ENCODE measurements at regions not wholly inside any gene's neighbourhood (a gene's known extent, or its start where the extent isn't known, plus 50 kb on each side); places are given as distances from the start of the nearest gene placed in this dataset.

GRCh38 chr4:66628146-66628545, 917.2 kb downstream of the CENPC start:
- no peak for FAIRE-seq
- no peak for DNase-seq (ENCODE audit: low spot score)

- FAIRE-seq (no peak), DNase-seq (ENCODE audit: low spot score) (no peak)
Observed at GRCh38 chr4:66625480-66625879, 919.8 kb downstream of the CENPC start.

GRCh38 chr4:66613591-66613990, 931.7 kb downstream of the CENPC start:
- DNase-seq (ENCODE audit: low spot score) (no peak), FAIRE-seq (no peak)

- FAIRE-seq (no peak), DNase-seq (ENCODE audit: low spot score) (no peak)
Observed at GRCh38 chr4:66609014-66609413, 936.3 kb downstream of the CENPC start.

- FAIRE-seq (no peak), DNase-seq (ENCODE audit: low spot score) (no peak)
Observed at GRCh38 chr4:66606908-66607307, 936.6 kb upstream of the EPHA5 start.

DNA sequence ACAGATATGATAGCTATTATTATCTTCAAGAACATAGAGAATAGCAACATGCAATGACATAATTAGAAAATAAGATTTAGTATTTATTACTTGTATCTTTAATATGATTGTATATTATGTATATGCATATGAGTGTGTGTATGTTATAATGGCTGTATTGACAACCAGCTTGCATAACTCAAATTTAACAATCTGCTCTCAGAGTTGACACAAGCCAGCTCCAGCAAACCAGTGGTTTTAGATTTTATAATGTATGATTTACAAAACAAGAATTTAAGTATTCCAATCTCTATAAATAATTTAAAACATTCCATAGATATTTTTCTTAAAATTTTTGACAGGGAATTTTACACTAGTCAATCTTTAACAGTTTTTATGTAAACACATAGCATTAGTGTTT, 935.9 kb upstream of the EPHA5 start:
- FAIRE-seq (no peak), DNase-seq (ENCODE audit: low spot score) (no peak)

DNA sequence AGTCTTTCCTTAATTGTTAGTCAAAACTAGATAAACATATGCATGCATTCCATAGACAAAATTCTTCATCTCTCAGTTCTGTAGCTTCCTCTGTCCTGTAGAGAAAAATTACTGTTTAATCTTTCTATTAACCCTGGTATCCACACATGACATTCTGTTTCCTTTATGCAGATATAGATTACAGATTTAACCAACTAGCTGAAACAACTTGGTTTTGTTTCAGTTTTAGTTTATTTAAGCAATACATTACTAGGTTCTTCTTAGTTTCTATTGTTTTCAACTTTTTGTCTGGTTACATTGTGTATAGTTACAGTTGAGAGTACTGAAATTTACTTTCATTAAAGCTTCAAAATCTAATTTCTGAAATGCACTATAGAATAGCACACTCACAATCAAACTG, 933.9 kb upstream of the EPHA5 start:
- FAIRE-seq (no peak), DNase-seq (ENCODE audit: low spot score) (no peak)

GRCh38 chr4:66602622-66603021, 932.3 kb upstream of the EPHA5 start:
- FAIRE-seq (no peak), DNase-seq (ENCODE audit: low spot score) (no peak)

DNA sequence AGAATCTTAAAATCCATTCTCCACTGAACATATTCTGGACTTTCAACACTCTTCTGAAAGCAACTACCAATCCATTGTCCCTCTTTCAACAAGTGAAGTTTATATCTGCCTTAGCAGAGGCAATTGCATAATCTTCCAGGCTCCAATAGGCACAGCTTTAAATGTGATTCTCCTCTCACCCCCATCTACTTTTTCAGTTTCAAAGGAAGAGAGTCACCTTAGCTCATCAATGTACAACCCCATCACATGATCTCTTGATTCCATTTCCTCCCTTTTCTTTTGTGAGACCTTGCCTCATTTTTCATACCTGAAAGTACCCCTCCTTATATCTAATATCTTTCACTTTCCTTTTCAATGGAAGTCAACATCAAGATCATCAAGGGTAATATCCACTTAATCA, 921.7 kb upstream of the EPHA5 start:
- DNase-seq (ENCODE audit: low spot score) (no peak), FAIRE-seq (no peak)

GRCh38 chr4:66590488-66591215, 920.4 kb upstream of the EPHA5 start:
- DNase-seq (ENCODE audit: low spot score) (no peak), FAIRE-seq (no peak)

DNA sequence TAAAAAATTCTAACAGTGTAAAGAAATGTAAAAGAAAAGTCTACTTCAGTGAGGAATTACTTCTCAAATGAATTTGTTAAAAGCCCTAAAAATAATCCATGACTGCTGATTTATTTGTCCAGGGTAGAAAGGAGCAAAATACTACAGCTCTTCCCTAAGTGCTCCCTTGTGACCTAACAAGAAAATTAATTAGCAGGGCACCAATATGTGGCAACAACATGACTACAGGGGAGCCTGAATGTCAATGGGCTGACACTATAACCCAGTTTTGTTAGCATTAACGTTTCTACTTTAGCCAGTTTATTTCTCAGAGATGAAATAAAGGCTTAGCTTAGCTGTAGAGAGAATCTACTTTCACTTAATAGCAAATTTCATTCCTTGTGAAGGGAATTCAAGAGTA, 918.9 kb upstream of the EPHA5 start:
- FAIRE-seq (no peak), DNase-seq (ENCODE audit: low spot score) (no peak)

DNA sequence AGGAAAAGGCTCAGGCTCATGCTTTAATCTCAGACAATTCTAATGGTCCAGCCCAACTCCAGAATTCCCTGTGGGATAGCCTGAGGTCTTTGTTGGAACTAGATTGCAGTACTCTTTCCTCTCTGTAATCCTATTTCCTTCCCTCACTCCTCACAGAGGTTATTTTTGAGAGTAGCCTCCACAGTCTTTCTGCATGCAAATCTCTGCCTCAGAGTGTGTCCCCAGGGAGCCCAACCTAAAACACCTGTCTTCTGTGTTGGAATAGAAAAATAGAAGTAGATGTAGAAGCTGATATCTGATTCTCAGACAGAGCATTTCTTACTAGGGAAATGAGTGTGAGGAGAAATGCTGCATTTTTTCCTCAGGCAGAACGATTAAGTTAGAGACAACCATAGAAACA, 915.5 kb upstream of the EPHA5 start:
- FAIRE-seq (no peak), DNase-seq (ENCODE audit: low spot score) (no peak)

DNA sequence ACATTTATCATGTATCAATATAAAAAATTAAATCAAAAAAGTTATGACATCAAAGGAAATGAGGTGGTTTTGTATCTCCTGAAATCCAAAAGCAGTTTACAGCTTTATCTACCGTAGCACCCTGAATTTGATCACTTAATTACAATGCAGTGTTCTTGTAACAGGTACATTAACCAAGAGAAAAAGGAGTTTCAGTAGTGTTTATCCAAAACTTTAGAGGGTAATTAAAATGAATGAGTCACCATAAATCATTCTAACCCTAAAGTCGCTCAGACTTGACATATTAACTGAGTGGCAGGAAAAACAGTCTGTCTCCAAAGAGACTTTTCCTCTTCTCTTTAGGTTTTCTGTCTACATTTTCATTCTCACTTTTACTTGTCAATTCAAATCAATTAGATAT, 907.6 kb upstream of the EPHA5 start:
- DNase-seq (ENCODE audit: low spot score) (no peak), FAIRE-seq (peak; percentile 76)

GRCh38 chr4:66575008-66575696, 904.9 kb upstream of the EPHA5 start:
- peak; percentile 96 for DNase-seq (ENCODE audit: low spot score)
- FAIRE-seq: peak; percentile 95

DNA sequence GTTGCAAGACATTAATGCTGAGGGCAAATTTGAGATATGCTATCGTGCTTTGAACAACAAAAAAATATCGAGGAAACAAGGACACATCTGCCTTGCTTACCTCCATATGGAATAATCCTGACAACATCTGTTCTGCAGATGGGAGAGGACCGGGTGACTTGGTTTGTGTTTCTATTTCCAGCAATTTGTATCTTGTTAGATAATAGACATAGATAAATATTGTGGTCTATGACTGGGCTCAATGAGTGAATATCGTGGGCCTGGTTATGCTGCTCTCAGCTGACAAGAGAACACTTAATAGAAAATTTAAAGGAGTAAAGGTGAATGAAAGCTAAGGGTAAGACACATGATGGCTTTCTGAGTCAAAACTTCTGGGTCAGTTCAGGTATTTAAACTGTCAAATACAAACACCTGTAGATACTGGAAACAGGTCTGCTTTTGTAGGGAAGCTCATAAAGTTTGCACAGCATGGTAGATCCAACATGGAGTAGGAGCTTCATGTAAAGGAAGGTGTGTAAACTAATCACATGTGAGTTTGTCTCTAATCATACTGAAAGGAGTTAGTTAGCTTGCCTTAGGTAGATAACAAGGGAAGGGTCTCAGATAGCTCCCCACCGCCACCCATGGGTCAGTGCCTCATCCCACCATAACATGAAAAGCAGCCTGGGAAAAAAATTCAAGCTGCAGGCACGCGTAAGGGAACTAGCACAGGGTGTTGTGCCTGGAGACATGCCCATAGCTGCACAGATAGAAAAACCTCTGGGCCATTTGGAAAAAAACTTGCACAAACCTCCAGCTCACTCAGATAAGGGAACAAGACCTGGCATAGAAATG, 904.1 kb upstream of the EPHA5 start:
- peak; percentile 62 for FAIRE-seq
- peak; percentile 59 for DNase-seq (ENCODE audit: low spot score)

DNA sequence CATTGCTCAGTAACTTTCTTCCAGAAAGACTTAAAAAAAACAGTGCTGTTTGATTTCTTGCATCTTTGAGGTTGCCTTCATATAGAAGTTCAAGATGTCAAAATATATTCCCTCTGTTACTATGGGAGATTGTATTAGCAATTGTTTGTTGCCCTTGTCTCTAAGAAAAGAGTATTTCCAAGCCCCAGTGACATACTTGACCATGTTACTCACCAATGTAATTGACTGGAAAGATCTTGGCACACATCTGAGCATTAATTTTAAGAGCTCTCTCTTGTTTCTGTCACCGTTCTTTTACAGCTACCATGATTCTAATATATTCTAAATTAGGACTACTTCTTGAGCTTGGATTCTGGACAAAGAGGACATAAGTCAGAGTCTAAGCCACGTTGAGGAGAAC, 902.7 kb upstream of the EPHA5 start:
- FAIRE-seq (peak; percentile 81), DNase-seq (ENCODE audit: low spot score) (peak; percentile 92)

- DNase-seq (ENCODE audit: low spot score) (no peak), FAIRE-seq (no peak)
Observed at GRCh38 chr4:66571145-66571695, 900.9 kb upstream of the EPHA5 start.

- DNase-seq (ENCODE audit: low spot score): no peak
- FAIRE-seq: no peak
Observed at GRCh38 chr4:66569228-66569627, 898.9 kb upstream of the EPHA5 start.

GRCh38 chr4:66568431-66568830, 898.1 kb upstream of the EPHA5 start:
- no peak for DNase-seq (ENCODE audit: low spot score)
- no peak for FAIRE-seq

DNA sequence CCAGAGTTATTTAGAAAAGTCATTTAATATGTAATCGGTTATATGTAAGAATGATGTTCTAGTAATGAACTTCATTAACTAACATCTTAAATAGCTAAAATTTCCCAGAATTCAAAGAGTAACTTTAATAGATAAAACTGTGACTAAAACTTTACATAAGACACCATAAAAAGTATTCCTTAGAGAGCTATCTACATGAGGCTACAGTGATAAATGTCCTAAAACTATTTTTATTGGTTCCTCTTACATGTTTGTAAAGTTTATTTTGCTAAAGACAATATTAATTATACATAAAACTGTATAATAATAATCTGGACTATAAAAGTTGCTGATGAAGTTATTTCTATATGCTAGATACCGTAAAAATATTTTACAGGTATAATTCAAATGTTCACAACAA, 897.7 kb upstream of the EPHA5 start:
- no peak for FAIRE-seq
- no peak for DNase-seq (ENCODE audit: low spot score)

GRCh38 chr4:66567551-66567950, 897.3 kb upstream of the EPHA5 start:
- FAIRE-seq (peak; percentile 22), DNase-seq (ENCODE audit: low spot score) (no peak)

- FAIRE-seq (no peak), DNase-seq (ENCODE audit: low spot score) (peak; percentile 13)
Observed at GRCh38 chr4:66565801-66566200, 895.5 kb upstream of the EPHA5 start.

Measured in RCC 7860 (cell line).